ENCODE measurements at regions not wholly inside any gene's neighbourhood (a gene's known extent, or its start where the extent isn't known, plus 50 kb on each side); places are given as distances from the start of the nearest gene placed in this dataset.

- Histone ChIP-seq H3K9me3 (no peaks in the 10 kb centered on the region), H3K4me1 (peaks cover 40 to 56% of the 10 kb centered on the region in 2 donors), H3K27me3 (no peaks in the 10 kb centered on the region), H3K36me3 (no peaks in the 10 kb centered on the region), H3K27ac (no peak overlapping the region), H3K4me3 (replicated peaks in 1 of 3) (no peak overlapping the region)
- DNase-seq = no peak
- WGBS, 2 donors = 96 to 100% methylated on average over 4 of the region's 4 CpGs
- TF ChIP-seq CTCF (IDR thresholded peaks at IDR 0.05) (no peak), POLR2A (IDR thresholded peaks at IDR 0.05) (no peak)
- intact Hi-C loops (cut with DNase I) = loop anchor here (5.0 kb wide), 1 partner anchor 145 kb away; no protein-coding TSS in a partner anchor
Measured at GRCh38 chr2:16612490-16612889, 53.1 kb downstream of the CYRIA start.

- no peak for DNase-seq
- Histone ChIP-seq H3K4me1 (peaks cover 13 to 29% of the 10 kb centered on the region in 2 donors), H3K36me3 (no peaks in the 10 kb centered on the region), H3K27me3 (no peaks in the 10 kb centered on the region), H3K27ac (no peak overlapping the region), H3K4me3 (replicated peaks in 1 of 3) (no peak overlapping the region), H3K9me3 (no peaks in the 10 kb centered on the region)
- intact Hi-C loops (cut with DNase I) = loop anchor here (5.0 kb wide), 1 partner anchor 148 kb away; no protein-coding TSS in a partner anchor
- 84 to 97% methylated on average over 3 of the region's 3 CpGs for WGBS, 2 donors
- TF ChIP-seq CTCF (IDR thresholded peaks at IDR 0.05) = no peak
- no peak for TF ChIP-seq POLR2A (IDR thresholded peaks at IDR 0.05)
Measured at GRCh38 chr2:16609786-16610185, 55.8 kb downstream of the CYRIA start.

GRCh38 chr2:16608661-16609643 is 56.7 kb downstream of the CYRIA start:
- TF ChIP-seq POLR2A (IDR thresholded peaks at IDR 0.05) = no peak
- TF ChIP-seq CTCF (IDR thresholded peaks at IDR 0.05) = peak; percentile 75 to 98 (median 85)
- Histone ChIP-seq H3K27ac (no peak overlapping the region), H3K4me3 (replicated peaks in 1 of 3) (no peak overlapping the region), H3K9me3 (no peaks in the 10 kb centered on the region), H3K27me3 (no peaks in the 10 kb centered on the region), H3K4me1 (peaks cover 5 to 21% of the 10 kb centered on the region in 2 donors), H3K36me3 (no peaks in the 10 kb centered on the region)
- WGBS, 2 donors = 22 to 29% methylated on average over 20 to 21 of the region's 21 CpGs
- intact Hi-C loops (cut with DNase I) = no loop called here
- peak; percentile 68 to 71 for DNase-seq

GRCh38 chr2:16607301-16607700 is 58.3 kb downstream of the CYRIA start:
- intact Hi-C loops (cut with DNase I) = no loop called here
- WGBS, 2 donors = 92 to 93% methylated on average over 7 of the region's 7 CpGs
- Histone ChIP-seq H3K4me1 (peaks cover 0 to 13% of the 10 kb centered on the region in 2 donors), H3K36me3 (no peaks in the 10 kb centered on the region), H3K27me3 (no peaks in the 10 kb centered on the region), H3K27ac (no peak overlapping the region), H3K4me3 (replicated peaks in 1 of 3) (no peak overlapping the region), H3K9me3 (no peaks in the 10 kb centered on the region)
- no peak for DNase-seq
- no peak for TF ChIP-seq CTCF (IDR thresholded peaks at IDR 0.05)
- TF ChIP-seq POLR2A (IDR thresholded peaks at IDR 0.05) = no peak

GRCh38 chr2:16604236-16604635 is 61.4 kb downstream of the CYRIA start:
- no peak for DNase-seq
- H3K9me3 ChIP-seq = no peaks in the 10 kb centered on the region
- TF ChIP-seq POLR2A (IDR thresholded peaks at IDR 0.05) = no peak
- no peak for TF ChIP-seq CTCF (IDR thresholded peaks at IDR 0.05)
- intact Hi-C loops (cut with DNase I) = no loop called here
- no peaks in the 10 kb centered on the region for H3K36me3 ChIP-seq
- WGBS, 2 donors = 87 to 96% methylated on average over 4 of the region's 4 CpGs
- H3K27ac ChIP-seq = no peak overlapping the region
- H3K4me3 ChIP-seq (replicated peaks in 1 of 3) = no peak overlapping the region
- H3K4me1 ChIP-seq = peaks cover 0 to 15% of the 10 kb centered on the region in 2 donors
- H3K27me3 ChIP-seq = no peaks in the 10 kb centered on the region

Measured in thyroid gland (tissue), 4 donors.